Chondrocyte (in vitro differentiated cells): ENCODE measurements at regions not wholly inside any gene's neighbourhood (a gene's known extent, or its start where the extent isn't known, plus 50 kb on each side); places are given as distances from the start of the nearest gene placed in this dataset.
"Not testable (repeated sequence)": the region's sequence is repeated elsewhere in the genome, so short reads cannot be mapped to it uniquely, and the experiment has no call there.

Source experiments
- DNase-seq: peaks from one replicate; pipeline ENCODE4 v3.0.0; 2021; ENCODE audit warnings: mixed read lengths, low spot score
- H3K27ac Mint-ChIP-seq: one replicate; pipeline ENCODE4 v1.8.0; 2021; ENCODE audit warnings: mild to moderate bottlenecking, moderate library complexity, mixed read lengths; ENCODE audit not compliant: unreplicated experiment
- H3K27me3 Mint-ChIP-seq: 2 replicates; pipeline ENCODE4 v1.8.0; 2021; ENCODE audit warnings: low read depth, mixed read lengths
- H3K36me3 Mint-ChIP-seq: 2 replicates; pipeline ENCODE4 v1.8.0; 2021; ENCODE audit warnings: low read depth, mixed read lengths
- H3K4me1 Mint-ChIP-seq: 2 replicates; pipeline ENCODE4 v1.8.0; 2021; ENCODE audit warnings: low read depth, mild to moderate bottlenecking, mixed read lengths
- H3K4me3 Mint-ChIP-seq: one replicate; pipeline ENCODE4 v1.8.0; 2021; ENCODE audit warnings: mild to moderate bottlenecking, moderate library complexity, mixed read lengths; ENCODE audit not compliant: unreplicated experiment
- H3K9me3 Mint-ChIP-seq: 2 replicates; pipeline ENCODE4 v1.8.0; 2021; ENCODE audit warnings: low read depth, mixed read lengths
- CTCF ChIP-seq: fragments of 200-600 bp; sonication (generic); IDR thresholded peaks from 2 replicates; pipeline ENCODE4 v1.5.0; 2021; ENCODE audit warnings: antibody characterized with exemption, mild to moderate bottlenecking, moderate library complexity

GRCh38 chr2:109724533-109725460, 69.3 kb upstream of the RGPD5 start:
- no peak for DNase-seq

GRCh38 chr2:109726379-109727270, 67.5 kb upstream of the RGPD5 start:
- peaks cover 1% of the 10 kb centered on the region for H3K36me3 Mint-ChIP-seq
- H3K4me1 Mint-ChIP-seq = peaks cover 4% of the 10 kb centered on the region
- no peak overlapping the region for H3K27ac Mint-ChIP-seq
- no peak for TF ChIP-seq CTCF
- peaks cover 4% of the 10 kb centered on the region for H3K27me3 Mint-ChIP-seq
- no peak for DNase-seq
- H3K9me3 Mint-ChIP-seq = peaks cover 7% of the 10 kb centered on the region
- H3K4me3 Mint-ChIP-seq = no peak overlapping the region

More at GRCh38 chr2:109724533-109725460, 69.3 kb upstream of the RGPD5 start:
- peaks cover 7% of the 10 kb centered on the region for H3K9me3 Mint-ChIP-seq
- H3K4me1 Mint-ChIP-seq = peaks cover 4% of the 10 kb centered on the region
- no peak overlapping the region for H3K27ac Mint-ChIP-seq
- peaks cover 1% of the 10 kb centered on the region for H3K36me3 Mint-ChIP-seq
- TF ChIP-seq CTCF = no peak
- H3K4me3 Mint-ChIP-seq = no peak overlapping the region
- H3K27me3 Mint-ChIP-seq = peaks cover 2% of the 10 kb centered on the region

GRCh38 chr2:109727929-109728447, 66.1 kb upstream of the RGPD5 start:
- TF ChIP-seq CTCF = no peak
- H3K9me3 Mint-ChIP-seq = peaks cover 7% of the 10 kb centered on the region
- peaks cover 1% of the 10 kb centered on the region for H3K36me3 Mint-ChIP-seq
- H3K4me3 Mint-ChIP-seq = no peak overlapping the region
- no peak for DNase-seq
- peaks cover 4% of the 10 kb centered on the region for H3K27me3 Mint-ChIP-seq
- peaks cover 4% of the 10 kb centered on the region for H3K4me1 Mint-ChIP-seq
- no peak overlapping the region for H3K27ac Mint-ChIP-seq

GRCh38 chr2:109733746-109734145, 60.4 kb upstream of the RGPD5 start:
- DNase-seq, H3K36me3 Mint-ChIP-seq, H3K27me3 Mint-ChIP-seq, H3K27ac Mint-ChIP-seq, H3K4me1 Mint-ChIP-seq, H3K9me3 Mint-ChIP-seq, H3K4me3 Mint-ChIP-seq: not testable (repeated sequence)

- H3K4me1 Mint-ChIP-seq = no peaks in the 10 kb centered on the region
- no peaks in the 10 kb centered on the region for H3K27me3 Mint-ChIP-seq
- no peaks in the 10 kb centered on the region for H3K9me3 Mint-ChIP-seq
- TF ChIP-seq CTCF = peak; percentile 96
- H3K36me3 Mint-ChIP-seq = no peaks in the 10 kb centered on the region
- H3K27ac Mint-ChIP-seq = no peak overlapping the region
- no peak overlapping the region for H3K4me3 Mint-ChIP-seq
- no peak for DNase-seq
These were observed 57.8 kb upstream of the RGPD5 start for GRCh38 chr2:109736177-109736827.
